HL-60 (cell line): ENCODE measurements at regions not wholly inside any gene's neighbourhood (a gene's known extent, or its start where the extent isn't known, plus 50 kb on each side); places are given as distances from the start of the nearest gene placed in this dataset.

Experiments
- DNase-seq, 2 experiments: peaks; one replicate each; pipeline ENCODE4 v3.0.0-alpha.2; 2010 to 2020; ENCODE audit warnings: low read depth in 1 of 2, low spot score in 1 of 2
- H3K27ac ChIP-seq: fragments of 250-450 bp; sonication (Bioruptor Pico); replicated peaks from 2 replicates; pipeline ENCODE4 v1.5.1; 2020; ENCODE audit warnings: mild to moderate bottlenecking, moderate library complexity
- H3K27me3 ChIP-seq: fragments of 250-450 bp; sonication (Bioruptor Pico); 2 replicates; pipeline ENCODE4 v1.5.1; 2021; ENCODE audit warnings: mild to moderate bottlenecking, moderate library complexity; ENCODE audit not compliant: insufficient read depth, poor library complexity, severe bottlenecking
- H3K4me3 ChIP-seq: replicated peaks from 2 replicates; pipeline ENCODE4 v1.5.1; 2011; ENCODE audit warnings: mild to moderate bottlenecking, control low read depth, low read length; ENCODE audit not compliant: insufficient read depth
- CTCF ChIP-seq: IDR thresholded peaks from one replicate; pipeline ENCODE4 v1.5.1; 2011; ENCODE audit warnings: low read length, control low read depth, inconsistent platforms; ENCODE audit not compliant: insufficient read depth
- GABPA ChIP-seq: IDR thresholded peaks from 2 replicates; pipeline ENCODE4 v1.6.1; 2012; ENCODE audit warnings: low read depth
- POLR2AphosphoS5 ChIP-seq: IDR thresholded peaks from 2 replicates; pipeline ENCODE4 v1.6.1; 2012; ENCODE audit warnings: low read depth
- REST ChIP-seq: IDR thresholded peaks from 2 replicates; pipeline ENCODE4 v1.6.1; 2012; ENCODE audit warnings: low read depth; ENCODE audit not compliant: insufficient replicate concordance
- SPI1 ChIP-seq: IDR thresholded peaks from 2 replicates; pipeline ENCODE4 v1.6.1; 2012; ENCODE audit warnings: low read depth, mild to moderate bottlenecking, borderline replicate concordance

- no peak overlapping the region for H3K27ac ChIP-seq
These were observed 284.5 kb downstream of the CBLN1 start for GRCh38 chr16:48997081-48997615.

GRCh38 chr16:48978501-48978900 is 303.1 kb downstream of the CBLN1 start:
- DNase-seq: no peak
- TF ChIP-seq GABPA (no peak), REST (no peak), SPI1 (no peak), CTCF (no peak), POLR2AphosphoS5 (no peak)
- no peak overlapping the region for H3K27ac ChIP-seq
- no peaks in the 10 kb centered on the region for H3K27me3 ChIP-seq
- H3K4me3 ChIP-seq: no peak overlapping the region

More at GRCh38 chr16:48997081-48997615, 284.5 kb downstream of the CBLN1 start:
- Histone ChIP-seq H3K4me3 (no peak overlapping the region), H3K27me3 (no peaks in the 10 kb centered on the region)
- TF ChIP-seq REST: no peak
- TF ChIP-seq POLR2AphosphoS5: no peak
- no peak for TF ChIP-seq GABPA
- TF ChIP-seq CTCF: no peak
- no peak for TF ChIP-seq SPI1
- DNase-seq: no peak

GRCh38 chr16:48972236-48972635 is 309.4 kb downstream of the CBLN1 start:
- H3K27ac ChIP-seq: no peak overlapping the region
- H3K27me3 ChIP-seq: no peaks in the 10 kb centered on the region
- no peak for TF ChIP-seq GABPA
- TF ChIP-seq CTCF: no peak
- TF ChIP-seq POLR2AphosphoS5: no peak
- TF ChIP-seq REST: no peak
- no peak for TF ChIP-seq SPI1
- H3K4me3 ChIP-seq: no peak overlapping the region
- DNase-seq: no peak
